GM13976 (cell line): ENCODE measurements at regions not wholly inside any gene's neighbourhood (a gene's known extent, or its start where the extent isn't known, plus 50 kb on each side); places are given as distances from the start of the nearest gene placed in this dataset.

Source experiments
- DNase-seq: peaks from one replicate; pipeline ENCODE4 v3.0.0; 2012; ENCODE audit warnings: low spot score
- in situ Hi-C: fragments of 300-500 bp; cut with MboI; formaldehyde crosslinking; loops from one replicate; pipeline ENCODE4 v1.12.0; 2022; ENCODE audit warnings: low sequenced_read_pairs, mixed read lengths, inconsistent platforms; ENCODE audit not compliant: unreplicated experiment
- TF ChIP-seq, protein P1 (sequence below): IDR thresholded peaks from 2 replicates; pipeline ENCODE4 v1.5.1; 2012; ENCODE audit warnings: borderline replicate concordance, mild to moderate bottlenecking; ENCODE audit not compliant: insufficient read depth; ENCODE audit errors: extremely low read depth, missing control alignments, control extremely low read depth

GRCh38 chr6:119874381-119874780 is 524.8 kb upstream of the MAN1A1 start:
- no peak for DNase-seq
- in situ Hi-C loops = no loop called here
- TF ChIP-seq, protein P1, sequence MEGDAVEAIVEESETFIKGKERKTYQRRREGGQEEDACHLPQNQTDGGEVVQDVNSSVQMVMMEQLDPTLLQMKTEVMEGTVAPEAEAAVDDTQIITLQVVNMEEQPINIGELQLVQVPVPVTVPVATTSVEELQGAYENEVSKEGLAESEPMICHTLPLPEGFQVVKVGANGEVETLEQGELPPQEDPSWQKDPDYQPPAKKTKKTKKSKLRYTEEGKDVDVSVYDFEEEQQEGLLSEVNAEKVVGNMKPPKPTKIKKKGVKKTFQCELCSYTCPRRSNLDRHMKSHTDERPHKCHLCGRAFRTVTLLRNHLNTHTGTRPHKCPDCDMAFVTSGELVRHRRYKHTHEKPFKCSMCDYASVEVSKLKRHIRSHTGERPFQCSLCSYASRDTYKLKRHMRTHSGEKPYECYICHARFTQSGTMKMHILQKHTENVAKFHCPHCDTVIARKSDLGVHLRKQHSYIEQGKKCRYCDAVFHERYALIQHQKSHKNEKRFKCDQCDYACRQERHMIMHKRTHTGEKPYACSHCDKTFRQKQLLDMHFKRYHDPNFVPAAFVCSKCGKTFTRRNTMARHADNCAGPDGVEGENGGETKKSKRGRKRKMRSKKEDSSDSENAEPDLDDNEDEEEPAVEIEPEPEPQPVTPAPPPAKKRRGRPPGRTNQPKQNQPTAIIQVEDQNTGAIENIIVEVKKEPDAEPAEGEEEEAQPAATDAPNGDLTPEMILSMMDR = no peak

GRCh38 chr6:119873107-119873506 is 523.5 kb upstream of the MAN1A1 start:
- TF ChIP-seq, protein P1 = no peak
- no peak for DNase-seq
- in situ Hi-C loops = no loop called here

DNA sequence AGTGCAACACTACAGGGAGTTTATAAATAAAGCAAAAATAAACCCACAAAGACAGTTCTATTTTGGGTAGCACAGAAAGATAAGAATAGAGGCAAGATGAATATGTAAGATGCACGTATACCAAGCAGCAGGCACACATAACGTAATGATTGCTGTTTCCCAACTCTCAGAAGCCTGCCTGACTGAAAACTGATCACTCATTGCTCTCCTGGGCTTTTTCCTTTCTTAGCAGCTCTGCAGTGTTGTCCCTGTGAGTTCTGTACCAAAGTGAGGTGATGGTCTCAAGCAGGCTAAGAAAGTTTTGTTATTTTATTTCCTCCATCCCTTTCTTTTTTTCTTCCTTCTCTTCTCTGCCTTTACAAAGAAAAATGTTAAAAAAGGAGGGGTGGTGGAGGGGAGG is 522.0 kb upstream of the MAN1A1 start:
- TF ChIP-seq, protein P1 = no peak
- in situ Hi-C loops = no loop called here
- no peak for DNase-seq

GRCh38 chr6:119865466-119866350 is 516.1 kb upstream of the MAN1A1 start:
- TF ChIP-seq, protein P1 = no peak
- in situ Hi-C loops = no loop called here
- DNase-seq = no peak

- in situ Hi-C loops = no loop called here
- TF ChIP-seq, protein P1 = no peak
- no peak for DNase-seq
Observed at GRCh38 chr6:119862719-119863118, 513.2 kb upstream of the MAN1A1 start.

DNA sequence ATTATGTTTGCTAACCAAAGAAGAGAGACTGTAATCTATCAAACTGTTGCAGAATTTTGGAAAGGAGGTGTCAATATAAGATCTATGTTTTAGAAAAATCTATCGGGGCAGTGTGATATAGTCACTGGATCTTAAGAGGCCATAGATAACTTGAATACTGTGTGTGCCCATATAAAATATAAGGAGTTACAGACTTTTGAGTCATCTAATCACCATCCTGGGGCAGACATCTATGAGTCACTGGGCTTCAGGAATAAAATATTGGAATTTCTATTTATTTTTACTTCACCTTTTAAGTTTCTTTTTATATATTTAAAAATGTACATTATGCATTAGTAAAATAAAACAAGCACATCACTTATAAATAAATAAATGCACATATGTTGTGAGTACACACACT is 509.3 kb upstream of the MAN1A1 start:
- in situ Hi-C loops = no loop called here
- TF ChIP-seq, protein P1 = no peak
- DNase-seq = no peak
